ENCODE measurements at regions not wholly inside any gene's neighbourhood (a gene's known extent, or its start where the extent isn't known, plus 50 kb on each side); places are given as distances from the start of the nearest gene placed in this dataset.

DNA sequence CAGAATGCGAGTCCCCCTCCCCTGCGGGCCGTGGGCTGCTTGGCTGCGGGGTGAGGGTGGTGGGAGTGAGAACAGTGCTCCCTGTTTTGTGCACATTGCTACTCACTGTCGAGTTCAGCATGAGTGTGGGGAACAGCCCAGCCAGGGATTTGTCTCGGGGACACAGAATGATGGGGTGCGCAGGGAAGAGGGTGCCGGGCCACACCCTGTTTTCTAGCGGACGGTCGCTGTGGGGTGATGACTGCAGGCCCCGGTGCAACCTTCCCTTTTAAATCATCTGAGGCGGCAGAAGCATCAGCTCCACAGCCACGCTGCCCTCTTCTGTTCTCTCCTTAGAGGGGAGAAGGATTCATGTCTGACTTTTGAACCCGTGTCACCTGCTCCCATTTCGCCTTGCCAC lies 1051.2 kb downstream of the TBC1D22A start:
- 83 to 90% (median 85%) methylated on average over 16 of the region's 16 CpGs for WGBS, 5 donors
- no peak overlapping the region for H3K27ac ChIP-seq

DNA sequence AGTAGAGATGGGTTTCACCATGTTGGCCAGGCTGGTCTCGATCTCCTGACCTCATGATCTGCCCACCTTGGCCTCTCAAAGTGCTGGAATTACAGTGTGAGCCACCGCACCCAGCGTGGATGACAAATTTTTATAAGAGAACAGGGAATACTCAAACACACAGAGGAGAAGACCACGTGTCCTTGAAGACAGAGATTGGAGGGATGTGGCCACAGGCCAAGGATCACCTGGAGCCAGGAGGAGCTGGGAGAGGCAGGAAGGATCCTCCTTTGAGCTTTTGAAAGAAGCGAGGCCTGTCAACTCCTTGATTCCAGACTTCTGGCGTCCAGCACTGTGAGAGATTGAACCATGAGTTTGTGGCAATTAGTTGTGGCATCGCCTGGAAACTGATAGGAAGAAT lies 1049.5 kb downstream of the TBC1D22A start:
- intact Hi-C loops (cut with DNase I; ENCODE audit: low total_unique reads): no loop called here

More for the DNA sequence above, 1051.2 kb downstream of the TBC1D22A start:
- Histone ChIP-seq H3K9me3 (peaks cover 0 to 6% (median 0%) of the 10 kb centered on the region in 4 donors), H3K27me3 (peaks cover 0 to 21% (median 3%) of the 10 kb centered on the region in 3 donors), H3K4me3 (no peak overlapping the region), H3K4me1 (no peaks in the 10 kb centered on the region), H3K36me3 (no peaks in the 10 kb centered on the region)
- TF ChIP-seq, protein P1, sequence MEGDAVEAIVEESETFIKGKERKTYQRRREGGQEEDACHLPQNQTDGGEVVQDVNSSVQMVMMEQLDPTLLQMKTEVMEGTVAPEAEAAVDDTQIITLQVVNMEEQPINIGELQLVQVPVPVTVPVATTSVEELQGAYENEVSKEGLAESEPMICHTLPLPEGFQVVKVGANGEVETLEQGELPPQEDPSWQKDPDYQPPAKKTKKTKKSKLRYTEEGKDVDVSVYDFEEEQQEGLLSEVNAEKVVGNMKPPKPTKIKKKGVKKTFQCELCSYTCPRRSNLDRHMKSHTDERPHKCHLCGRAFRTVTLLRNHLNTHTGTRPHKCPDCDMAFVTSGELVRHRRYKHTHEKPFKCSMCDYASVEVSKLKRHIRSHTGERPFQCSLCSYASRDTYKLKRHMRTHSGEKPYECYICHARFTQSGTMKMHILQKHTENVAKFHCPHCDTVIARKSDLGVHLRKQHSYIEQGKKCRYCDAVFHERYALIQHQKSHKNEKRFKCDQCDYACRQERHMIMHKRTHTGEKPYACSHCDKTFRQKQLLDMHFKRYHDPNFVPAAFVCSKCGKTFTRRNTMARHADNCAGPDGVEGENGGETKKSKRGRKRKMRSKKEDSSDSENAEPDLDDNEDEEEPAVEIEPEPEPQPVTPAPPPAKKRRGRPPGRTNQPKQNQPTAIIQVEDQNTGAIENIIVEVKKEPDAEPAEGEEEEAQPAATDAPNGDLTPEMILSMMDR (IDR thresholded peaks at IDR 0.05): no peak
- TF ChIP-seq EP300 (IDR thresholded peaks at IDR 0.05) (no peak), POLR2A (IDR thresholded peaks at IDR 0.05) (no peak), POLR2AphosphoS5 (IDR thresholded peaks at IDR 0.05) (no peak)
- no peak for DNase-seq
- intact Hi-C loops (cut with DNase I; ENCODE audit: low total_unique reads): no loop called here

GRCh38 chr22:47810505-47811500 lies 1048.4 kb downstream of the TBC1D22A start:
- Histone ChIP-seq H3K4me3 (no peak overlapping the region), H3K9me3 (peaks cover 0 to 6% (median 0%) of the 10 kb centered on the region in 4 donors), H3K27ac (no peak overlapping the region), H3K36me3 (no peaks in the 10 kb centered on the region), H3K27me3 (peaks cover 0 to 34% (median 3%) of the 10 kb centered on the region in 3 donors), H3K4me1 (no peaks in the 10 kb centered on the region)
- intact Hi-C loops (cut with DNase I; ENCODE audit: low total_unique reads): no loop called here
- WGBS, 5 donors: 69 to 74% (median 72%) methylated on average over 23 to 24 of the region's 24 CpGs
- DNase-seq: no peak
- TF ChIP-seq POLR2A (IDR thresholded peaks at IDR 0.05) (no peak), EP300 (IDR thresholded peaks at IDR 0.05) (no peak), POLR2AphosphoS5 (IDR thresholded peaks at IDR 0.05) (no peak)
- TF ChIP-seq, protein P1 (IDR thresholded peaks at IDR 0.05): no peak

More for the DNA sequence above, 1049.5 kb downstream of the TBC1D22A start:
- Histone ChIP-seq H3K4me3 (no peak overlapping the region), H3K4me1 (no peaks in the 10 kb centered on the region), H3K36me3 (no peaks in the 10 kb centered on the region), H3K27ac (no peak overlapping the region), H3K27me3 (peaks cover 0 to 31% (median 3%) of the 10 kb centered on the region in 3 donors), H3K9me3 (peaks cover 0 to 6% (median 0%) of the 10 kb centered on the region in 4 donors)
- TF ChIP-seq POLR2AphosphoS5 (IDR thresholded peaks at IDR 0.05): no peak
- TF ChIP-seq, protein P1 (IDR thresholded peaks at IDR 0.05): no peak
- no peak for DNase-seq
- 74 to 83% (median 77%) methylated on average over 7 of the region's 7 CpGs for WGBS, 5 donors

GRCh38 chr22:47808886-47809620 lies 1046.6 kb downstream of the TBC1D22A start:
- H3K4me3 ChIP-seq: no peak overlapping the region
- TF ChIP-seq EP300 (IDR thresholded peaks at IDR 0.05): no peak
- TF ChIP-seq, protein P1 (IDR thresholded peaks at IDR 0.05): no peak
- no peak for TF ChIP-seq POLR2A (IDR thresholded peaks at IDR 0.05)
- TF ChIP-seq POLR2AphosphoS5 (IDR thresholded peaks at IDR 0.05): no peak
- H3K27ac ChIP-seq: no peak overlapping the region
- intact Hi-C loops (cut with DNase I; ENCODE audit: low total_unique reads): no loop called here
- H3K36me3 ChIP-seq: no peaks in the 10 kb centered on the region
- DNase-seq: no peak
- H3K27me3 ChIP-seq: peaks cover 0 to 34% (median 3%) of the 10 kb centered on the region in 3 donors
- H3K9me3 ChIP-seq: peaks cover 5 to 14% (median 12%) of the 10 kb centered on the region in 4 donors
- no peaks in the 10 kb centered on the region for H3K4me1 ChIP-seq
- WGBS, 5 donors: 81 to 90% (median 87%) methylated on average over 9 to 10 of the region's 10 CpGs
